HG03432 (cell line): ENCODE measurements at regions not wholly inside any gene's neighbourhood (a gene's known extent, or its start where the extent isn't known, plus 50 kb on each side); places are given as distances from the start of the nearest gene placed in this dataset.
"Not testable (repeated sequence)": the region's sequence is repeated elsewhere in the genome, so short reads cannot be mapped to it uniquely, and the experiment has no call there.

Experiments
- ATAC-seq: cut with Tn5 transposase; IDR thresholded peaks from one replicate; pipeline ENCODE4 v1.9.1; 2021; ENCODE audit warnings: mild to moderate bottlenecking, moderate library complexity; ENCODE audit not compliant: unreplicated experiment

DNA sequence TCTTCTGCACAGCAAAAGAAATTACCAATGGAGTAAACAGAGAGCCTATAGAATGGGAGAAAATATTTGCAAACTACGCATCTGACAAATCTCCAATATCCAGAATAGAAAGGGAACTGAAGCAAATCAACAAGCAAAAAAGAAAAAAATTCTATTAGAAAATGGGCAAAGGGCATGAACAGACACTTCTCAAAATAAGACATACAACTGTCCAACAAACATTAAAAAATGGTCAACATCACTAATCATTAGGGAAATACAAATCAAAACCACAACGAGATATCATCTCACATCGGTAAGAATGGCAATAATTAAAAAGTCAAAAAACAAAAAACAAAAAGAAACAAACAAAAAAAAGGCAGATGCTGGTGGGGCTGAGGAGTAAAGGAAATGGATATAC, 356.4 kb downstream of the ADCYAP1 start:
- no peak for ATAC-seq

GRCh38 chr18:1267021-1267420, 362.4 kb downstream of the ADCYAP1 start:
- ATAC-seq: no peak

- ATAC-seq: no peak
These were observed 365.4 kb downstream of the ADCYAP1 start for GRCh38 chr18:1270081-1270480.

GRCh38 chr18:1273469-1273868, 368.8 kb downstream of the ADCYAP1 start:
- no peak for ATAC-seq

DNA sequence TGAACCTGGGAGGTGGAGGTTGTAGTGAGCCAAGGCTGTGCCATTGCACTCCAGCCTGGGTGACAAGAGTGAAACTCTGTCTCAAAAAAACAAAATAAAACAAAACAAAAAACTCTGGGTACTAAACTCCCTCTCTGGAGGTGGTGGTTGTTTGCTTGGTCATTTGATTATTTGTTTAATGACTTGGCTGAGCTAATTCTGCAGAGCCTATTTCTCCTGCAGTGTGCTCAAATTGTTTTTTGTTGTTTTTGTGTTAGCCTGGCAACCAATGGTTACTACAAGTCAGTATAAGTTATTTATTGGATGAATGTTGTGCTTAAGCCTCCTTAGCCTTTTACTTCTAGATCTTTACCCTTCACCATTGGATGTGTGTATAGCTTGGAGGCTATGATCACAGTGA, 387.5 kb downstream of the ADCYAP1 start:
- ATAC-seq: no peak

GRCh38 chr18:1294229-1294628, 389.6 kb downstream of the ADCYAP1 start:
- no peak for ATAC-seq

DNA sequence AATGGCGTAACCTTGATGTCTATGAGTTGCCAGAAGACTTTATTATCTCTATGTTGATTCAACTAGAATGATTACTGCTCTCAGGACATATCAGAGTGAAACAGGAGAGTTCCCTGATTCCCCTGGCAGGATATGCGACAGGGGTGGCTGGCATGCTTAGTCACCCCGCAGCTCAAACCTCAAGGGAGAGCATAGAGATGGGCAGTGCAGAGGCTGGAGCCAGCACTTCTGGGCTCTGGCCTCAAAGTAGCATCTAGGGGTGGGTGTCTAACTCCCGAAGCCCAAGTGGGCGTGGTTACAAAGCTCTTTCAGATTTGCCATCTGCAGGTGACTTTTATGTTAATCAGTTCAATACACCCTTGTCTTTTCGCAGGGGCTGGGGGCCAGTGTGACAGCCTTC, 391.6 kb downstream of the ADCYAP1 start:
- ATAC-seq: no peak

GRCh38 chr18:1302861-1303260, 398.2 kb downstream of the ADCYAP1 start:
- no peak for ATAC-seq

- no peak for ATAC-seq
These were observed 399.8 kb downstream of the ADCYAP1 start for GRCh38 chr18:1304392-1304992.

- ATAC-seq: no peak
These were observed 402.0 kb downstream of the ADCYAP1 start for GRCh38 chr18:1306641-1307040.

GRCh38 chr18:1308686-1309085, 404.0 kb downstream of the ADCYAP1 start:
- ATAC-seq: no peak

GRCh38 chr18:1311376-1311775, 406.7 kb downstream of the ADCYAP1 start:
- ATAC-seq: no peak

DNA sequence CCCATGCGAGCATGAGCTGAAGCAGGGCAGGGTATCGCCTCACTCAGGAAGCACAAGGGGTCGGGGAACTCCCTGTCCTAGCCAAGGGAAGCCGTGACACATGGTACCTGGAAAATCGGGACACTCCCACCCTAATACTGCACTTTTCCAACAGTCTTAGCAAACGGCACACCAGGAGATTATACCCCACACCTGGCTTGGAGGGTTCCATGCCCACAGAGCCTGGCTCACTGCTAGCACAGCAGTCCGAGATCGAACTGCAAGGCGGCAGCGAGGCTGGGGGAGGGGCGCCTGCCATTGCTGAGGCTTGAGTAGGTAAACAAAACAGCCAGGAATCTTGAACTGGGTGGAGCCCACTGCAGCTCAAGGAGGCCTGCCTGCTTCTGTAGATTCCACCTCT, 430.7 kb downstream of the ADCYAP1 start:
- not testable (repeated sequence) for ATAC-seq

DNA sequence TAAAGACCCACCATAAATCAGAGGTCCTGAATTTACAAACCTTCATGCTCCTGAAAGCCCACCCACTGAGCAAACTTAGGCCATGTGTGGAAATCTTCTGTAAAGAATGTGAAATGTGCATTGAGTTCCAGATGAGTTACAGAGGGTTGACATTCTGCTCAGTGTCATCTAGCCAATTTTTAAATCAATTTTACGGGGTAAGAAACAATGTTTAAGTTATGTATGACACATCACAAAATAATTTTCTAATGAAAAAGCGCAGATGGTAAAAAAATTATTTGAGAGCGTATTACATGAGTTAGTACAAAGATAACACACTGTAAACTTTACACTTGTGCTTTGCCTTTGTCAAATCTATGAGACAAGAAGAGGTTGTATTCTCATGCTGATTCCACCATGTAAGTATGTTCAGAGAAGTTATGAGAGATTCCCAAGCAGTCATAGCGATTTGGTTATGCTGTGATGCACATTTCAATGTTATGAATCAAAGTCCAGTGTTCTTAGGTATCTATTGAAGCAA, 446.3 kb downstream of the ADCYAP1 start:
- no peak for ATAC-seq

DNA sequence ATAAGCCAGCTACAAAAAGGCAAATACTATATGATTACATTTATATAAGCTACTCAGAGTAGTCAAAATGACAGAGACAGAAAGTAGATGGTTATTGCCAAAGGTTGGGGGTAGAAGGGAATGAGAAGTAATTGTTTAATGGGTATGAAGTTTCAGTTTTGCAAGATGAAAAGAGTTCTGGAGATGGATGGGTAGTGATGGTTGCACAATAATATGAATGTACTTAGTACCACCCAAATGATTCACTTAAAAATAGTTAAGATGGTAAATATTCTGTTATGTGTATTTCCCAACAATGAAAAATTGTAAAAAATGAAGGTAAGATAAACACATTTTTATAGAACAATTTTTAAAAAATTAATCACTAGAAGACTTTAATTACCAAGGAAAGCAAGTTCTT, 448.4 kb downstream of the ADCYAP1 start:
- no peak for ATAC-seq

DNA sequence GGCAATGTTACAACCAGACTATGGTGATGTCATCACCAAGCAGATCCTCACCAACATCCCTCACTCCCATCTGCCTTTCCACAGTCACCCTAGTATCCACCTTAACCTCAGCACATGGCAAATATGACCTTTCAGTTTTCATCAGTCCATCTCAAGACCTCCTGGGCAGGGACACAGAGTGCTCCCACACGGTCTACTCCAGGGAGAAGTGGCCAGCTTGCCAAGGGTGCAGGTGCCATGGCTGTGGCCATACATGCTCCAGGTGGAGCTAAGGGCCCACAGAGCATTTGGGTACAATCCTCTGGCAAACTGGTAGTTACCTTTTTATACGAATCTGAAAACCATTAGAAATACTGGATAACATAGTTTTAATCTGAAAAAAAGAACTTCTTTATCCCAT, 453.1 kb downstream of the ADCYAP1 start:
- no peak for ATAC-seq

DNA sequence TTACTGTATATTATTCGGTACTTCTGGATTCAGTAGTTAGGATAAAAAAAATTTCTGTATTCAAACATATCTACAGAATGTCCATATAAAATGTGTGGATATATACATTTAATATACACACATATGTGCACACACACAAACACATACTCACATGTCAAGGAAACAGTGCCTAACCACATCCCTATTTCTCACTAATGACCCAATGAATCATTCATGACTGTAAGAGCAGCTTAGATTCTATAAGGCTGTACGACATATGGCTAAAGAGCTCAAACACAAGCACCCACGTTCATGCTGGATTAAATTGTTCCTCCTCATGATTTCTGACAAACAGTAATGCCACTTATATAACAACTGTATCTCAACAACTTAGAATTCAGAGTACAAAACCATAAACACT, 457.3 kb downstream of the ADCYAP1 start:
- ATAC-seq: no peak

DNA sequence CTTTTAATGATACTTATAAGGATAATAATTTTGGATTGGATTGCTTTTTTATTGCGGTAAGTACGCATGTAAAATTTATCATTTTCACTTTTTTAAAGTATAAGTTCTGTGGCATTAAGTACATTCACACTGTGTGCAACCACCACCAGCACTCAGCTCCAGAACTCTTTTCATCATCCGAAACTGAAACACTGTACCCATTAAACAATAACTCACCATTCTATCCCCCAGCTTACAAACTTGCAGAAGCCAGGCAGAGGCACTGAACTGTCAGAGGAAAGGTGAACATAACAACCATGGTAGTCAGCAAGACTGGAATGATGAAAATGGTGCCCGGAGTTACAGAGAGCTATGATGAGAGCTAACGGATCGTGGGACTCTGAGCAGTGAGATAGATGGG, 465.9 kb downstream of the ADCYAP1 start:
- ATAC-seq: peak; percentile 64

- peak; percentile 57 for ATAC-seq
These were observed 467.1 kb downstream of the ADCYAP1 start for GRCh38 chr18:1371724-1372123.

- no peak for ATAC-seq
These were observed 478.8 kb downstream of the ADCYAP1 start for GRCh38 chr18:1383465-1383864.

DNA sequence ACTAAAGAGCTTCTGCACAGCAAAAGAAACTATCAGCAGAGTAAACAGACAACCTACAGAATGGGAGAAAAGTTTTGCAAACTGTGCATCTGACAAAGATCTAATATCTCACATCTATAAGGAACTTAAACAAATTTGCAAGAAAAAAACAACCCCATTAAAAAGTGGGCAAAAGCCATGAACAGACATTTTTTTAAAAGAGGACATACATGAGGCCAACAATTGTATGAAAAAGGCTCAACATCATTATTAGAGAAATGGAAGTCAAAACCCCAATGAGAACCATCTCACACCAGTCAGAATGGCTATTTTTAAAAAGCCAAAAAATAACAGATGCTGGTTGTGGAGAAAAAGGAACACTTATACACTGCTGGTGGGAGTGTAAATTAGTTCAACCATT, 483.8 kb downstream of the ADCYAP1 start:
- ATAC-seq: not testable (repeated sequence)

DNA sequence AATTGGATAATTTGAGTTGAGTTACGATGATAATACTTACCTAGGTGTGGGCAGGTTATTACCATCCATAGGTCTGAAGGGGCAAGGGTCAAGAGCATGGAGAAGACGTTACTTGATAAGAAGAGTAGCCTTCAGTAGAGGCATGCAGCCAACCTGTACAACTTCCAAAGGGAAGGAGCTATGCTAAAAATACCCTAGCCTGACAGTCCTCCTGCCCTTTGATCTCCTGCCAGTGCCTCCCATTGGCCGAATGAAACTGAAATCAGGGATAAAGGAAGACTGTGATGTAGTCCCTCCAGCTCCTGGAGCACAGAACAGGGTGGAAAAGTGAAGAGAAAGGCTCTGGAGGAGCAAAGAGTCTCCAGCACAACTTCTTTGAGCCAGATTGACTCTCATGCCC, 487.4 kb downstream of the ADCYAP1 start:
- ATAC-seq: no peak
